Parathyroid adenoma (tissue), 2 donors: ENCODE measurements at regions not wholly inside any gene's neighbourhood (a gene's known extent, or its start where the extent isn't known, plus 50 kb on each side); places are given as distances from the start of the nearest gene placed in this dataset.

Experiments
- H2AFZ ChIP-seq: fragments of 300-600 bp; sonication (generic); one replicate; pipeline ENCODE4 v1.7.0; 2017; ENCODE audit warnings: antibody characterized with exemption, mild to moderate bottlenecking
- H3K27ac ChIP-seq: fragments of 300-600 bp; sonication (generic); one replicate; pipeline ENCODE4 v1.7.0; 2017
- H3K27me3 ChIP-seq: fragments of 300-600 bp; sonication (generic); one replicate; pipeline ENCODE4 v1.7.0; 2017; ENCODE audit warnings: low read length; ENCODE audit not compliant: control insufficient read depth, insufficient read depth
- H3K36me3 ChIP-seq: fragments of 300-600 bp; sonication (generic); one replicate; pipeline ENCODE4 v1.7.0; 2017; ENCODE audit warnings: low read length; ENCODE audit not compliant: control insufficient read depth, insufficient read depth
- H3K4me1 ChIP-seq: fragments of 300-600 bp; sonication (generic); one replicate; pipeline ENCODE4 v1.7.0; 2017; ENCODE audit warnings: control low read depth
- H3K4me2 ChIP-seq: fragments of 300-600 bp; sonication (generic); one replicate; pipeline ENCODE4 v1.7.0; 2017; ENCODE audit warnings: low read length
- H3K4me3 ChIP-seq: fragments of 300-600 bp; sonication (generic); one replicate; pipeline ENCODE4 v1.7.0; 2017; ENCODE audit warnings: low read depth, low read length
- H3K79me2 ChIP-seq: fragments of 300-600 bp; sonication (generic); one replicate; pipeline ENCODE4 v1.7.0; 2017; ENCODE audit warnings: control low read depth
- H3K9ac ChIP-seq: fragments of 300-600 bp; sonication (generic); one replicate; pipeline ENCODE4 v1.7.0; 2017; ENCODE audit warnings: mild to moderate bottlenecking
- H3K9me3 ChIP-seq: fragments of 300-600 bp; sonication (generic); one replicate; pipeline ENCODE4 v1.7.0; 2017; ENCODE audit warnings: low read length; ENCODE audit not compliant: control insufficient read depth
- CTCF ChIP-seq: fragments of 300-600 bp; sonication (generic); IDR thresholded peaks from one replicate; pipeline ENCODE4 v1.7.0; 2017; ENCODE audit warnings: antibody characterized with exemption, mild to moderate bottlenecking
- donor health status: primary hyperparathyroidism.

GRCh38 chr16:65600629-65601028 lies 478.8 kb upstream of the CDH11 start:
- Histone ChIP-seq H3K4me2 (no peak overlapping the region), H3K9ac (no peak overlapping the region), H3K36me3 (no peaks in the 10 kb centered on the region), H3K79me2 (no peaks in the 10 kb centered on the region), H3K27ac (no peak overlapping the region), H2AFZ (no peak overlapping the region), H3K4me1 (no peaks in the 10 kb centered on the region), H3K27me3 (no peaks in the 10 kb centered on the region), H3K4me3 (no peak overlapping the region), H3K9me3 (no peaks in the 10 kb centered on the region)
- no peak for TF ChIP-seq CTCF

- Histone ChIP-seq H3K79me2 (no peaks in the 10 kb centered on the region), H3K36me3 (no peaks in the 10 kb centered on the region), H3K4me2 (no peak overlapping the region), H3K4me1 (no peaks in the 10 kb centered on the region), H3K9me3 (no peaks in the 10 kb centered on the region), H3K9ac (no peak overlapping the region), H3K27ac (no peak overlapping the region), H2AFZ (no peak overlapping the region), H3K4me3 (no peak overlapping the region), H3K27me3 (no peaks in the 10 kb centered on the region)
- no peak for TF ChIP-seq CTCF
Observed at GRCh38 chr16:65600046-65600445, 478.2 kb upstream of the CDH11 start.

- no peak for TF ChIP-seq CTCF
- Histone ChIP-seq H3K4me2 (no peak overlapping the region), H3K36me3 (no peaks in the 10 kb centered on the region), H3K9me3 (no peaks in the 10 kb centered on the region), H2AFZ (no peak overlapping the region), H3K9ac (no peak overlapping the region), H3K79me2 (no peaks in the 10 kb centered on the region), H3K27me3 (no peaks in the 10 kb centered on the region), H3K4me1 (no peaks in the 10 kb centered on the region), H3K4me3 (no peak overlapping the region), H3K27ac (no peak overlapping the region)
Observed at GRCh38 chr16:65598621-65599020, 476.8 kb upstream of the CDH11 start.

GRCh38 chr16:65583498-65583897 lies 461.6 kb upstream of the CDH11 start:
- Histone ChIP-seq H3K4me2 (no peak overlapping the region), H3K36me3 (no peaks in the 10 kb centered on the region), H3K4me3 (no peak overlapping the region), H3K27ac (no peak overlapping the region), H3K9me3 (no peaks in the 10 kb centered on the region), H3K9ac (no peak overlapping the region), H3K4me1 (no peaks in the 10 kb centered on the region), H3K27me3 (no peaks in the 10 kb centered on the region), H2AFZ (no peak overlapping the region), H3K79me2 (no peaks in the 10 kb centered on the region)
- no peak for TF ChIP-seq CTCF

- Histone ChIP-seq H3K36me3 (no peaks in the 10 kb centered on the region), H3K9me3 (no peaks in the 10 kb centered on the region), H3K27ac (no peak overlapping the region), H2AFZ (no peak overlapping the region), H3K27me3 (no peaks in the 10 kb centered on the region), H3K4me2 (no peak overlapping the region), H3K9ac (no peak overlapping the region), H3K4me3 (no peak overlapping the region), H3K79me2 (no peaks in the 10 kb centered on the region), H3K4me1 (no peaks in the 10 kb centered on the region)
- no peak for TF ChIP-seq CTCF
Observed at GRCh38 chr16:65579050-65579449, 457.2 kb upstream of the CDH11 start.
